GM20000 (cell line): ENCODE measurements at regions not wholly inside any gene's neighbourhood (a gene's known extent, or its start where the extent isn't known, plus 50 kb on each side); places are given as distances from the start of the nearest gene placed in this dataset.

Experiments used
- DNase-seq: peaks from one replicate; pipeline ENCODE4 v3.0.0; 2012; ENCODE audit warnings: low spot score
- CTCF ChIP-seq: IDR thresholded peaks from 2 replicates; pipeline ENCODE4 v1.5.1; 2012; ENCODE audit warnings: mild to moderate bottlenecking, control low read depth; ENCODE audit errors: extremely low read depth, missing control alignments

GRCh38 chr18:77395953-77396352 is 146.3 kb downstream of the GALR1 start:
- DNase-seq = no peak
- TF ChIP-seq CTCF = no peak

- DNase-seq = no peak
- no peak for TF ChIP-seq CTCF
Measured at GRCh38 chr18:77397056-77397455, 147.4 kb downstream of the GALR1 start.

- DNase-seq = no peak
- no peak for TF ChIP-seq CTCF
Measured at GRCh38 chr18:77397617-77398016, 148.0 kb downstream of the GALR1 start.

GRCh38 chr18:77400561-77400960 is 150.9 kb downstream of the GALR1 start:
- no peak for TF ChIP-seq CTCF
- no peak for DNase-seq

GRCh38 chr18:77401173-77401572 is 151.5 kb downstream of the GALR1 start:
- DNase-seq = no peak
- no peak for TF ChIP-seq CTCF

- DNase-seq = no peak
- no peak for TF ChIP-seq CTCF
Measured at GRCh38 chr18:77403969-77404535, 154.4 kb downstream of the GALR1 start.

GRCh38 chr18:77405096-77405495 is 155.4 kb downstream of the GALR1 start:
- TF ChIP-seq CTCF = no peak
- DNase-seq = no peak
